ENCODE measurements at regions not wholly inside any gene's neighbourhood (a gene's known extent, or its start where the extent isn't known, plus 50 kb on each side); places are given as distances from the start of the nearest gene placed in this dataset.

DNA sequence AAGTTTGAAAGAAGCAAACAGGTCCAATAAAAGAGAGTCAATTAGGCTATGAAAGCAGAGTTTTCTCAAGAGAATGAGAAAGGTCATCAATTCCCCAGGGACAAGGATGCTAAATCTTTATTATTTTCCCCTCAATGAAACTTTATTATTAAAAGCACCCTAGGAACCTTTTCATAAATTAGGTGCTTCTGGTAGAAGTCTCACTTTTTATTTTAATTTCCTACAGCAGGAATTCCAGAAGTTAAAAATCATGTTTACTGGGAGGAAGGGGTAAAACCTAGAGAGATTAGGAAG, 223.2 kb upstream of the SOX5 start:
- BruUV-seq (replicated peaks) = no TSS peak
- Histone ChIP-seq H3K9ac (ENCODE audit: low read length) (no peak overlapping the region), H3K4me2 (ENCODE audit: low read length) (no peak overlapping the region), H3K27me3 (ENCODE audit: insufficient read depth, low read length) (no peaks in the 10 kb centered on the region), H3K27ac (ENCODE audit: low read depth, low read length) (no peak overlapping the region), H2AFZ (ENCODE audit: low read depth, low read length, poor library complexity, severe bottlenecking) (no peak overlapping the region), H3K36me3 (ENCODE audit: control insufficient read depth in 1 of 2, insufficient read depth in 2 of 2, low read length in 2 of 2) (no peaks in the 10 kb centered on the region), H4K20me1 (ENCODE audit: insufficient read depth) (no peaks in the 10 kb centered on the region), H3K79me2 (ENCODE audit: insufficient read depth, low read length) (no peaks in the 10 kb centered on the region), H3K9me3 (ENCODE audit: control insufficient read depth in 1 of 2, insufficient read depth in 1 of 2, low read depth in 1 of 2, low read length in 2 of 2) (peaks cover 4 to 21% of the 10 kb centered on the region in 2 experiments; a peak in 3 of 4 replicates), H3K4me3 (replicated peaks in 1 of 2; ENCODE audit: low read depth in 1 of 2, low read length in 2 of 2) (no peak overlapping the region), H3K4me1 (ENCODE audit: control insufficient read depth in 1 of 2, insufficient read depth in 2 of 2, low read length in 2 of 2) (no peaks in the 10 kb centered on the region), H3K9me2 (ENCODE audit: insufficient read depth) (no peaks in the 10 kb centered on the region)
- ChIA-PET RAD21 (ENCODE audit: low non-redundant PET in 1 of 2, low total read pairs in 2 of 2, uncharacterized antibody in 2 of 2, unreplicated experiment in 2 of 2) (no interaction called here), CTCF (no interaction called here), POLR2A (no interaction called here)
- TF ChIP-seq RAD21 (IDR thresholded peaks at IDR 0.05; ENCODE audit: low read depth) (no peak), CTCF (IDR thresholded peaks at IDR 0.05 in 2 of 3, conservative IDR thresholded peaks at IDR 0.05 in 1 of 3; ENCODE audit: borderline replicate concordance in 1 of 3, insufficient read depth in 1 of 3, low read depth in 2 of 3, low read length in 2 of 3) (no peak), SIN3A (IDR thresholded peaks at IDR 0.05; ENCODE audit: low read depth) (no peak), SP1 (IDR thresholded peaks at IDR 0.05; ENCODE audit: low read depth) (no peak), CEBPB (IDR thresholded peaks at IDR 0.05; ENCODE audit: low read depth) (no peak), ELF1 (IDR thresholded peaks at IDR 0.05; ENCODE audit: borderline replicate concordance, low read depth) (no peak), TCF7L2 (IDR thresholded peaks at IDR 0.05; ENCODE audit: borderline replicate concordance, extremely low read depth, insufficient read depth, insufficient read length) (no peak), EZH2 (IDR thresholded peaks at IDR 0.05) (no peak), FOSL1 (IDR thresholded peaks at IDR 0.05; ENCODE audit: low read depth) (no peak), ZNF274 (IDR thresholded peaks at IDR 0.05; ENCODE audit: low read depth, low read length) (no peak), MAX (IDR thresholded peaks at IDR 0.05) (no peak), CBX3 (IDR thresholded peaks at IDR 0.05; ENCODE audit: low read depth) (no peak), EGR1 (IDR thresholded peaks at IDR 0.05; ENCODE audit: low read depth) (no peak), REST (IDR thresholded peaks at IDR 0.05; ENCODE audit: low read depth) (no peak), POLR2A (IDR thresholded peaks at IDR 0.05; ENCODE audit: borderline replicate concordance, extremely low read depth, insufficient read depth, insufficient read length) (no peak), JUND (IDR thresholded peaks at IDR 0.05) (no peak), ATF3 (IDR thresholded peaks at IDR 0.05) (no peak), SRF (IDR thresholded peaks at IDR 0.05; ENCODE audit: low read depth) (no peak), YY1 (IDR thresholded peaks at IDR 0.05; ENCODE audit: extremely low read depth, insufficient replicate concordance, low read depth, low read length) (no peak)
- TF ChIP-seq, protein P1, sequence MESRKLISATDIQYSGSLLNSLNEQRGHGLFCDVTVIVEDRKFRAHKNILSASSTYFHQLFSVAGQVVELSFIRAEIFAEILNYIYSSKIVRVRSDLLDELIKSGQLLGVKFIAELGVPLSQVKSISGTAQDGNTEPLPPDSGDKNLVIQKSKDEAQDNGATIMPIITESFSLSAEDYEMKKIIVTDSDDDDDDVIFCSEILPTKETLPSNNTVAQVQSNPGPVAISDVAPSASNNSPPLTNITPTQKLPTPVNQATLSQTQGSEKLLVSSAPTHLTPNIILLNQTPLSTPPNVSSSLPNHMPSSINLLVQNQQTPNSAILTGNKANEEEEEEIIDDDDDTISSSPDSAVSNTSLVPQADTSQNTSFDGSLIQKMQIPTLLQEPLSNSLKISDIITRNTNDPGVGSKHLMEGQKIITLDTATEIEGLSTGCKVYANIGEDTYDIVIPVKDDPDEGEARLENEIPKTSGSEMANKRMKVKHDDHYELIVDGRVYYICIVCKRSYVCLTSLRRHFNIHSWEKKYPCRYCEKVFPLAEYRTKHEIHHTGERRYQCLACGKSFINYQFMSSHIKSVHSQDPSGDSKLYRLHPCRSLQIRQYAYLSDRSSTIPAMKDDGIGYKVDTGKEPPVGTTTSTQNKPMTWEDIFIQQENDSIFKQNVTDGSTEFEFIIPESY (IDR thresholded peaks at IDR 0.05; ENCODE audit: extremely low read depth, insufficient replicate concordance, low read length) = no peak
- DNase-seq (ENCODE audit: low read depth, low spot score) = no peak
- intact Hi-C loops (cut with micrococcal nuclease) = no loop called here
- no peak for ATAC-seq

All from HCT116 (cell line).